ENCODE measurements at regions not wholly inside any gene's neighbourhood (a gene's known extent, or its start where the extent isn't known, plus 50 kb on each side); places are given as distances from the start of the nearest gene placed in this dataset.
"Not testable (repeated sequence)": the region's sequence is repeated elsewhere in the genome, so short reads cannot be mapped to it uniquely, and the experiment has no call there.

DNA sequence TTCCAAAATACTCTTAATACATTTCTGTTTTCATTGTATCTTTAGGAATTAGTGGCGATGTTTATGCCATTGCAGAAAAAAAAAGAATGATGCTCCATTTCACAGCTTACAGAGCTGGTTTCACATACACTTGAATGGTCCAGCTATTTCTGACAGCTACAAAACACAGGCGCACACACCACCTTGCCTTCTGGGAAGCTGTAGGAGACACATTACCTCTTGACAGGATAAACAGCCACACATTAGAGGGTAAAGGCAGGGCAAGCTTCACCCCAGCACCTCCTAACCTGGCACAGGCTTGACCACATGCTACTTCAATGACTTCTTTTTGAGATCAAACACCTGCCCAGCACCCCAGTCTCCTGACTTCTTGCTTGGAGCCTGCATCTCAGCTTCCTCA lies 73.2 kb upstream of the PLGLB2 start:
- TF ChIP-seq, protein P1, sequence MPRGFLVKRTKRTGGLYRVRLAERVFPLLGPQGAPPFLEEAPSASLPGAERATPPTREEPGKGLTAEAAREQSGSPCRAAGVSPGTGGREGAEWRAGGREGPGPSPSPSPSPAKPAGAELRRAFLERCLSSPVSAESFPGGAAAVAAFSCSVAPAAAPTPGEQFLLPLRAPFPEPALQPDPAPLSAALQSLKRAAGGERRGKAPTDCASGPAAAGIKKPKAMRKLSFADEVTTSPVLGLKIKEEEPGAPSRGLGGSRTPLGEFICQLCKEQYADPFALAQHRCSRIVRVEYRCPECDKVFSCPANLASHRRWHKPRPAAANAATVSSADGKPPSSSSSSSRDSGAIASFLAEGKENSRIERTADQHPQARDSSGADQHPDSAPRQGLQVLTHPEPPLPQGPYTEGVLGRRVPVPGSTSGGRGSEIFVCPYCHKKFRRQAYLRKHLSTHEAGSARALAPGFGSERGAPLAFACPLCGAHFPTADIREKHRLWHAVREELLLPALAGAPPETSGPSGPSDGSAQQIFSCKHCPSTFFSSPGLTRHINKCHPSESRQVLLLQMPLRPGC (tag by site-specific recombination; IDR thresholded peaks at IDR 0.05), result not testable (repeated sequence)
- TF ChIP-seq, protein P2, sequence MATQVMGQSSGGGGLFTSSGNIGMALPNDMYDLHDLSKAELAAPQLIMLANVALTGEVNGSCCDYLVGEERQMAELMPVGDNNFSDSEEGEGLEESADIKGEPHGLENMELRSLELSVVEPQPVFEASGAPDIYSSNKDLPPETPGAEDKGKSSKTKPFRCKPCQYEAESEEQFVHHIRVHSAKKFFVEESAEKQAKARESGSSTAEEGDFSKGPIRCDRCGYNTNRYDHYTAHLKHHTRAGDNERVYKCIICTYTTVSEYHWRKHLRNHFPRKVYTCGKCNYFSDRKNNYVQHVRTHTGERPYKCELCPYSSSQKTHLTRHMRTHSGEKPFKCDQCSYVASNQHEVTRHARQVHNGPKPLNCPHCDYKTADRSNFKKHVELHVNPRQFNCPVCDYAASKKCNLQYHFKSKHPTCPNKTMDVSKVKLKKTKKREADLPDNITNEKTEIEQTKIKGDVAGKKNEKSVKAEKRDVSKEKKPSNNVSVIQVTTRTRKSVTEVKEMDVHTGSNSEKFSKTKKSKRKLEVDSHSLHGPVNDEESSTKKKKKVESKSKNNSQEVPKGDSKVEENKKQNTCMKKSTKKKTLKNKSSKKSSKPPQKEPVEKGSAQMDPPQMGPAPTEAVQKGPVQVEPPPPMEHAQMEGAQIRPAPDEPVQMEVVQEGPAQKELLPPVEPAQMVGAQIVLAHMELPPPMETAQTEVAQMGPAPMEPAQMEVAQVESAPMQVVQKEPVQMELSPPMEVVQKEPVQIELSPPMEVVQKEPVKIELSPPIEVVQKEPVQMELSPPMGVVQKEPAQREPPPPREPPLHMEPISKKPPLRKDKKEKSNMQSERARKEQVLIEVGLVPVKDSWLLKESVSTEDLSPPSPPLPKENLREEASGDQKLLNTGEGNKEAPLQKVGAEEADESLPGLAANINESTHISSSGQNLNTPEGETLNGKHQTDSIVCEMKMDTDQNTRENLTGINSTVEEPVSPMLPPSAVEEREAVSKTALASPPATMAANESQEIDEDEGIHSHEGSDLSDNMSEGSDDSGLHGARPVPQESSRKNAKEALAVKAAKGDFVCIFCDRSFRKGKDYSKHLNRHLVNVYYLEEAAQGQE (tag by site-specific recombination; IDR thresholded peaks at IDR 0.05), result not testable (repeated sequence)
- TF ChIP-seq ZNF140 (tag by site-specific recombination; IDR thresholded peaks at IDR 0.05); ZNF274 (IDR thresholded peaks at IDR 0.05; ENCODE audit: low read length); ZNF274 (tag by site-specific recombination; IDR thresholded peaks at IDR 0.05; ENCODE audit: borderline replicate concordance); ZNF530 (tag by site-specific recombination; IDR thresholded peaks at IDR 0.05; ENCODE audit: low read depth); YY1 (tag by site-specific recombination; IDR thresholded peaks at IDR 0.05); ZNF473 (tag by site-specific recombination; IDR thresholded peaks at IDR 0.05): not testable (repeated sequence)
